HUES48 (cell line): ENCODE measurements at regions not wholly inside any gene's neighbourhood (a gene's known extent, or its start where the extent isn't known, plus 50 kb on each side); places are given as distances from the start of the nearest gene placed in this dataset.

ENCODE experiments used
- H3K27ac ChIP-seq: one replicate; pipeline ENCODE4 v1.7.0; 2013; ENCODE audit warnings: low read depth, low read length, inconsistent platforms
- H3K27me3 ChIP-seq: 2 replicates; pipeline ENCODE4 v1.6.1; 2013; ENCODE audit warnings: mild to moderate bottlenecking, low read length; ENCODE audit not compliant: control insufficient read depth, insufficient read depth
- H3K36me3 ChIP-seq: 2 replicates; pipeline ENCODE4 v1.6.1; 2013; ENCODE audit warnings: low read length; ENCODE audit not compliant: control insufficient read depth, insufficient read depth
- H3K4me1 ChIP-seq: 2 replicates; pipeline ENCODE4 v1.6.1; 2013; ENCODE audit warnings: mild to moderate bottlenecking, low read length; ENCODE audit not compliant: control insufficient read depth, insufficient read depth
- H3K4me3 ChIP-seq: 2 replicates; pipeline ENCODE4 v1.5.1; 2013; ENCODE audit warnings: mild to moderate bottlenecking, low read depth, low read length
- H3K9ac ChIP-seq: 2 replicates; pipeline ENCODE4 v1.6.1; 2013; ENCODE audit warnings: mild to moderate bottlenecking, low read depth, low read length, moderate library complexity
- H3K9me3 ChIP-seq: 2 replicates; pipeline ENCODE4 v1.6.1; 2013; ENCODE audit warnings: low read length; ENCODE audit not compliant: control insufficient read depth, insufficient read depth

DNA sequence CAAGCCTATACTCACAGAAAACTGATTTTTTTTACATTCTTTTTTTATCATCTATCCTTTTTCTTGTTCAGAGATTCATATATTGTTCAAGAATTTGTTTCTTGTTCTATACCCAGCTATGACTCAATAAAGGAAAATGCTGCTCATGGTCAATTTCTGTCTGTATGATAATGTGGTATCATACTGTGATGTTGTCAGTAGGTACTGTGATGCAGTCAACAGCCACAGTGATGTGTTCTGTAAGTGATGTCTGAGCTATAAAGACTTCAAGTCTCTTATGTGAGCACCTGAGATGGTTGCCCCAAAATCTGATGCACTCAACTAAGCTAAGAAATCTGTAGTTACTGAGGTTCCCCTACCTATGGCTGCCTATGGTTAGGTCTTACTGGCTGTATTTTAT, 294.2 kb upstream of the GRIN3A start:
- H3K27ac ChIP-seq: no peak overlapping the region
- no peaks in the 10 kb centered on the region for H3K36me3 ChIP-seq
- no peaks in the 10 kb centered on the region for H3K9me3 ChIP-seq
- no peaks in the 10 kb centered on the region for H3K4me1 ChIP-seq
- no peak overlapping the region for H3K4me3 ChIP-seq
- no peak overlapping the region for H3K9ac ChIP-seq
- no peaks in the 10 kb centered on the region for H3K27me3 ChIP-seq

DNA sequence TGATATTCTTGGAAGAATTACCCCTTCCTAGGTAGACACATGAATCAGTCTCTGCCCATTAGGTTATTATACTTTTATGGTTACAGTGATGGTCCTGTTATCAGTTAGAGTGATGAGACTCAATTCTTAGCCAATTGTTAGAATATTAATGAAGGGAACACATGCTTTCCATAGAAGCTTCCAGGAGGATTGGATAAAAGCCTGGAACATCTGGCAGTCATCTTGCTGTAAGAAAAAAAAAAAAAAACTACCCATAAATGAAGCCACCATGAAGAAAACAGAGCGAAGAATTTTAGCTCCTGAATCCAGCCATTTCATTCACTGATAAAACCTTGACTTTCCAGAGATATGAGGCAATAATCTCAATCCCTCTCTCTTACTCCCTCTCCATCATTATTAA, 262.5 kb upstream of the GRIN3A start:
- no peak overlapping the region for H3K9ac ChIP-seq
- H3K27me3 ChIP-seq: no peaks in the 10 kb centered on the region
- H3K4me3 ChIP-seq: no peak overlapping the region
- H3K4me1 ChIP-seq: no peaks in the 10 kb centered on the region
- no peaks in the 10 kb centered on the region for H3K36me3 ChIP-seq
- no peak overlapping the region for H3K27ac ChIP-seq
- no peaks in the 10 kb centered on the region for H3K9me3 ChIP-seq

DNA sequence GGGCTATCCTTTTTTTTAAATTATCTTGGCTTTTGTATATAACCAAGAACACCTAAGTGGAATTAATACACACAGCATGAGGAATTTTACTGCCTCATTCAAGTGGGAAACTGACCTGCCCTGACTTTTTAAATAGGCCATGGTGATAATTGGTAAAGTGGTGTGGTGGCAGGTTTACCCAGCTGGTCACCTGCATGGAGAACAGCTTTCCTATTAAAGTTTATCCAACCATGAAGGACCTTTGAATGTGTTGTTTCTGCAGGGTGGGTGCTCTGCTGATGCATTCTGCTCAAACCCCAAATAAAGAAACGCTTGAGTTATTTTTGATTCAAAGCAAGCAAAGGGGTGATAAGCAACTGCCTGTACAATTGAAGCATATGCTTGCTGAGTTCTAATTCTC, 261.0 kb upstream of the GRIN3A start:
- H3K4me3 ChIP-seq: no peak overlapping the region
- H3K27me3 ChIP-seq: no peaks in the 10 kb centered on the region
- no peaks in the 10 kb centered on the region for H3K36me3 ChIP-seq
- H3K27ac ChIP-seq: no peak overlapping the region
- H3K4me1 ChIP-seq: no peaks in the 10 kb centered on the region
- no peak overlapping the region for H3K9ac ChIP-seq
- H3K9me3 ChIP-seq: no peaks in the 10 kb centered on the region

DNA sequence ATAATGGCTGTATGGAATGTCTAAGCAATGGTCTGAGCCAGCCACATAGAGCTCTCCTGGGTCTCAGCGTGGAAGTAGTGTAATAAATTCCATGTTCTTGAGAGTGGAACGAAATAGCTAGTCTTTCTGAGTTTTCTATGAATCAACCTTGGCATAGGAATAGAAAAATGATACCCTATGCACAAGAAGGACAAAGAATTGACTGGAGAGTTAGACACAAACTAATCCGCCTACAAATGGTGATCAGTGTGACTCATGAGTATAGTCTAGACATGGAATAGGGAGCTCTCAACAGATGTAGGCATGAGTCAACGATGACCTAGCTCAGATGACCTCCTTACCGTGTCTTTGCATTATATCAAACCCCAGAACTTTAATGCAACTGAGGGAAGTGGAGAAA, 256.8 kb upstream of the GRIN3A start:
- no peaks in the 10 kb centered on the region for H3K4me1 ChIP-seq
- H3K9me3 ChIP-seq: no peaks in the 10 kb centered on the region

DNA sequence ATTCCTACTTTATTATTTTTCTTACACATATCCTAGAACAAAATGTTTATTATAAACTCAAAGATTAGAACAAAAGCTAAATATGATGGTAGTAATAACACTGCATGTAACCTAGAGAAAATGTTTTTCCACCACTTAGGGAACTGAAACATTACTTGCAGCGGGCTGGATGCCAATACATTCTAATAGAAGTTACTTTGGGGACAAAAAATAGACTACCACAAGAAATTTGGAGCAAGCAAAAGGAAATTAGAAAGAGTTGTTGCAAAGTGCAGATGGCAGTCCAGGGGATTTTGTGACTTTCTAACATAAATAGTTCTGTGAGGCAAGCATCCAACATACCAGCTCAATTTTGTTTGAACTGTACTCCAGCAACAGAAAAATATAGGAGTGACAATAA, 255.3 kb upstream of the GRIN3A start:
- no peaks in the 10 kb centered on the region for H3K4me1 ChIP-seq
- no peaks in the 10 kb centered on the region for H3K36me3 ChIP-seq
- no peaks in the 10 kb centered on the region for H3K27me3 ChIP-seq
- no peak overlapping the region for H3K27ac ChIP-seq
- no peaks in the 10 kb centered on the region for H3K9me3 ChIP-seq
- H3K9ac ChIP-seq: no peak overlapping the region
- no peak overlapping the region for H3K4me3 ChIP-seq

More for the DNA sequence above, 256.8 kb upstream of the GRIN3A start:
- Histone ChIP-seq H3K27me3 (no peaks in the 10 kb centered on the region), H3K36me3 (no peaks in the 10 kb centered on the region), H3K27ac (no peak overlapping the region), H3K4me3 (no peak overlapping the region), H3K9ac (no peak overlapping the region)

DNA sequence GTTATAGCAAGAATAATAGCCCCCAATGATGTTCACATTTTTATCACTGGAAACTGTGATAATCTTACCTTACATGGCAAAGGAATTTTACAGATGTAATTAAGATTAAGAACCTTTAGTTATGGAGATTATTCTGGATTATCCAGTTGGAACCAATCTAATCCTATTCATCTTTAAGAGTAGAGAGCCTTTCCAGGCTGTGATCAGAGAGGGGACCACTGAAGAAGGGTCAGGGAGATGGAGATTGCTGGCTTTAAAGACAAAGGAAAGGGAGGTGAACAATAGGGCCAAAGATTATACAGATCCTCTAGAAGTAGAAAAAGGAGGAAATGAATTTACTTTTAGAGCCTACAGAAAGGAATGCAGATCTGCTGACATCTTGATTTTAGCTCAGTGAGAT, 253.5 kb upstream of the GRIN3A start:
- H3K9ac ChIP-seq: no peak overlapping the region
- no peaks in the 10 kb centered on the region for H3K36me3 ChIP-seq

DNA sequence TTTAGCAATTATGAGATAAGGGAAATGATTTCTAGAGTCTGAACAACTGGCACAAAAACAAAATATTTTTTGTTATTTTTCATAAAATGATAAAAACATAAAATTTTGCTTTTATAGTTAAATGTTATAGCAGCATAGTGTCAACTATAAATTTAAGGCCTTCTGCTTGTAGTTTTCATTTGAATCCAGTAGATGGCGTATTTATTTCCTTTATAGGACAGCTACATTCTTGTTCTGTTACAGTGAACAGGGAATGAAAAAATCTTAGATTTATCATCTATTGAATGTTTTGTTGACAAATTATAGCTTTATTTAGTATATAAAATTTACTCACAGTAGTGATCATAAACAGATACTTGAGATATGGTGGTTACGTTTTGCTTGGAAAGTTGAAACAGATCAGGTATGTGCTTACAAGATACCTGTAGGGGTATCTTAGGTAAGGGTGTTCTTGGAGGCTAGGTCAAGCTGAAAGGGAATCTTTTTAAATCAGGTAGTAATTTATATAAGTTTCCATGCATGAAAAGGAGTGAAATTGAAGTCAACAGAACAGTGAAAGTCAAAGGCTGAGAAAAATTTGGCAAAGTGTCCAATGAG, 239.3 kb upstream of the GRIN3A start:
- Histone ChIP-seq H3K27me3 (no peaks in the 10 kb centered on the region), H3K4me3 (no peak overlapping the region), H3K4me1 (no peaks in the 10 kb centered on the region), H3K9ac (no peak overlapping the region), H3K36me3 (no peaks in the 10 kb centered on the region), H3K27ac (no peak overlapping the region), H3K9me3 (no peaks in the 10 kb centered on the region)

More for the DNA sequence above, 253.5 kb upstream of the GRIN3A start:
- no peaks in the 10 kb centered on the region for H3K9me3 ChIP-seq
- no peaks in the 10 kb centered on the region for H3K27me3 ChIP-seq
- H3K4me3 ChIP-seq: no peak overlapping the region
- no peaks in the 10 kb centered on the region for H3K4me1 ChIP-seq
- no peak overlapping the region for H3K27ac ChIP-seq

DNA sequence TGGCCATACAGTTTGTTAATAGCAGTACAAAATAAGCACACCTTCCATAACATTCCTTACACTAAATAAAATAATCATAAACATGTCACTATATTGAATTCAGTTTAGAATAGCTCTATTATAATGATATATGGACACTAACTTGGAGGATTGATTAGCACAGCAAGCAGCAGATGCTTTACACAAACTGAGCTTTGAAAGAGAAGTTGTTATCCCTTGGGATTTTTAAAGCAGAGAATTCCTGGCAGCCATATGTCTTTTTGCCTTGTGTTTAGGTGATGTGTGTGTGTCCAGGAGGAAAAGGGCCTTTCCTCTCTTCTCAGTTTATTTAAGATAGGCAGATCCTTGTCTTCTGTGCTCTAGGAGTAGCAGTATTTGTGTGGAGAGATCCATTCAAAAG, 232.2 kb upstream of the GRIN3A start:
- Histone ChIP-seq H3K4me3 (no peak overlapping the region), H3K9me3 (no peaks in the 10 kb centered on the region), H3K4me1 (no peaks in the 10 kb centered on the region), H3K36me3 (no peaks in the 10 kb centered on the region), H3K9ac (no peak overlapping the region), H3K27me3 (no peaks in the 10 kb centered on the region), H3K27ac (no peak overlapping the region)

DNA sequence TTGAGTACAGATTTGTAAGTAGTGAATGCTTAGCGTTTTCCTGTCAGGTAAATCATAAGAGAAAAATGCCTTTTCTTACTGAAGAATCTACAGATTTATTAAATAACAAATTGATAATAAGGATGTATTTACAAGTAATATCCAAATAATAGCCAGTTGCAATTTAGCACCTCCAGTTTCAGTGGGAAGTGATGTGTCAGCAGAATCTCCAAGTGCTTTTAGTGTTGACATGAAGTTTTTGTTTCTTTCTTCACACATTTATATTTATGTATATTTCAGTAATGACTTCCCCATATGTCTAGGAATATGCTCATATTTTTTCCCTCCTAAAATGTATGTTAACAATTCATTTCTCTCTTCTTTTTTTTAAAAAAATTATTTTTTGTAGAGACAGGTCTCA, 229.9 kb upstream of the GRIN3A start:
- no peaks in the 10 kb centered on the region for H3K4me1 ChIP-seq
- no peak overlapping the region for H3K4me3 ChIP-seq
- no peak overlapping the region for H3K27ac ChIP-seq
- H3K36me3 ChIP-seq: no peaks in the 10 kb centered on the region
- H3K9me3 ChIP-seq: no peaks in the 10 kb centered on the region
- H3K27me3 ChIP-seq: no peaks in the 10 kb centered on the region
- H3K9ac ChIP-seq: no peak overlapping the region

DNA sequence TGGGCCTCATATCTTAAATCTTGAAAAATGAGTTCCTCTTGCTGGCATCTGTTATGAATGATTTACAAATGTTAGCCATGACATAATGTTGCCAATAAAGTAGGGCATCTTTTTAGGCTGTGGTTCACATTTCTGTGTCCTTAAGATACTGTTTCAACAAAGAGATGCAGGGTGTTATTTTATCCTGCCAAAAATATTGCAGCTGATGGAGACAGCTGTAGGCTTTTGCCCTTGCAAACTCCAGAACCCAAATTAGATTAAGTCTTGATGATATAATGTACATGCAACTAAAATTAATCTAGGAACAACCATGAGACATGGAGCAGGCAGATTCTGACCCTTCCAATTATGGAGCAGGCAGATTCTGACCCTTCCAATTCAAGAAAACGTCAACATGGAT, 228.2 kb upstream of the GRIN3A start:
- Histone ChIP-seq H3K27me3 (no peaks in the 10 kb centered on the region), H3K36me3 (no peaks in the 10 kb centered on the region), H3K9ac (no peak overlapping the region), H3K4me3 (no peak overlapping the region), H3K27ac (no peak overlapping the region), H3K4me1 (no peaks in the 10 kb centered on the region), H3K9me3 (no peaks in the 10 kb centered on the region)

DNA sequence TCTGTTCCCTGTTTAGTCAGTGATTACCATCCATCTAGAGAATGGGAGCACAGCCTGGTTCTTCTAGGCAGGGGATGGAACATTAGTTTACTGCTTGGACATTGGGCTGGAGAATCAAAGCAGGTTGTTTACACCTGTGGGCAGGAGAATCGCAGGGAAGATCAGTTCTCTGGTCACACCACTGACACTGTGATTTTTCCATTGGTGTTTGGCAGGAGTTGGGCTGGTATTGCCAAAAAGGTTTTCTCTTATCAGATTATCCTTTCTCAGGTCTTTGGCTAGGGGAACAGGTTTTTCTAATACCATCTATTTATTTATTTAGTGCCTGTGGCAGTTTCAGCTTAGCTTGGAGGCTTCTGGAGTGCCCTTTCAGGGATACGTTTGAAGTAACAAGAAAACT, 219.3 kb upstream of the GRIN3A start:
- Histone ChIP-seq H3K27ac (no peak overlapping the region), H3K27me3 (no peaks in the 10 kb centered on the region), H3K9me3 (no peaks in the 10 kb centered on the region), H3K4me1 (no peaks in the 10 kb centered on the region), H3K4me3 (no peak overlapping the region), H3K36me3 (no peaks in the 10 kb centered on the region), H3K9ac (no peak overlapping the region)

DNA sequence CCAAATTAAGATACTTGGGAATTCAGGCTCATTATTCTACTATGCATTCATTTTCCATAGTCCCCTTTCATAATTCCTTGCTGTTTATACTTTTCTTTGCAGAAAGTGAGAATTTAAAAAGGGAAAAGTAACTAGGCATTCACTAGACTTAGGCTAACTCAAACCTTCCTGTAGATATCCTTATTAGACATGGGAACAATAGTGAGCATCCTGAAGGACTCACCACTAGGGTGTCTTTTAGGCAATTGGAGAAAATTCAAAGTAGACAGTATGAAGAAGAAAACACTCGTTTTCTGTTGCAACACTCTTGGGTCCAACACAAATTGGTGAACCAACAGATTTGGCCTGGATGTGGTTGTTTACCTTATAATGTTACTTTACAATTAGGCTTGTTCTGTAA, 213.2 kb upstream of the GRIN3A start:
- no peak overlapping the region for H3K9ac ChIP-seq

More for the DNA sequence above, 213.2 kb upstream of the GRIN3A start:
- H3K4me1 ChIP-seq: no peaks in the 10 kb centered on the region
- no peaks in the 10 kb centered on the region for H3K27me3 ChIP-seq
- no peak overlapping the region for H3K27ac ChIP-seq
- H3K9me3 ChIP-seq: no peaks in the 10 kb centered on the region
- no peak overlapping the region for H3K4me3 ChIP-seq
- no peaks in the 10 kb centered on the region for H3K36me3 ChIP-seq
